HG03097 (cell line): ENCODE measurements at regions not wholly inside any gene's neighbourhood (a gene's known extent, or its start where the extent isn't known, plus 50 kb on each side); places are given as distances from the start of the nearest gene placed in this dataset.

Experiments used
- ATAC-seq: cut with Tn5 transposase; IDR thresholded peaks from one replicate; pipeline ENCODE4 v1.9.1; 2021; ENCODE audit not compliant: unreplicated experiment, low FRiP score

DNA sequence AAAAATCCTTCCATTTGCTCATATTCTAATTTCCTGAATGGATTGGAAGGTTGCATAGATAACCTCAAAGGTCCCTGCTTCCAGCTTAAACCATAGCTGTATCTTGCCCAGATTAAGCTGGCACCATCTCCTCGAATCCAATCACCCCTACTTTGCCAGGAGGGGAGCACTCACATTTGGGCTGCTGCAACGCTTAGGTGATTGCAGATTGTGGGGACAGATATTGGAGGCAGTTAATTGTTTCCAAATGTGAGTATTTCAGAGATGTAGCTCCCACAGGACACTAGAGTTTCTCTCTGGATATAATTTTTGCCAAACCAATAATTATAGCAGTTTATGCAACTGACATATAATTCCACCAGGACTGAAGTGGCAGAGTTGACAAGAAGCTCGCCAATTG, 53.5 kb upstream of the ACSL1 start:
- no peak for ATAC-seq

DNA sequence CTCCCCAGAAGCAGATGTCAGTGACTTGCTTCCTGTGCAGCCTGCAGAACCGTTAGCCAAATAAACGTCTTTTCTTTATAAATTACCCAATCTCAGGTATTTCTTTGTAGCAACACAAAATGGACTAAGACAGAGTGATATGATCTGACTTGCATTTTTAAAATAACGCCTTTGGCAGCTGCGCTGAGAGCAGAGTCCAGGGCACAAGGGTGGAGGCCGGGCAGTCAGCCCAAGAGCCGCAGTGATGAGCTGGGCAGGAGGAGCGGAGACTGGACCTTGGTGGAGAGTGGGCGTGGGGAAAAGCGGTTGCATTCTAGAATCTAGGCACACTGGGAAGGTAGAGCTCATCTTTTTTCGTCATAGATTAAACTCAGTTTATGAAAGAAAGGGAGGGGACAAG, 56.5 kb upstream of the ACSL1 start:
- no peak for ATAC-seq

DNA sequence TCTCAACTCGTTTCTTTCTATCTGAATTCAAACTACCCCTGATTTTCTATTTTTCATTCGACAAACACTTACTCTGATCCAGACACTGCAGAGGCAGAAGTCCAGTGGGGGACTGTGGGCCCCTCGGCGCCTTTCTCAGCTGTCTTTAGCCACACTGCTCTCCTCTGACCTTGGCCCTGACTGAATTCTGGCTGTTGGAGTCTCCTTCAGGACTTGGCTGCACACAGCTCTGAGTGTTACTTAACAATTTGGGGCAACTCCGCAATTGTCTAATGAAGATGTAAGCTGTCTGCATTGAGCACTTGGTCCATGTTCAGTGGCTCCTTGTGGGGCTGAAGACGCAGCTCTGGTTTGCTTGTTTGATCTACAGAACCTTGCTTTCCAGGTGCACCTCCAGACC, 57.3 kb upstream of the ACSL1 start:
- no peak for ATAC-seq

DNA sequence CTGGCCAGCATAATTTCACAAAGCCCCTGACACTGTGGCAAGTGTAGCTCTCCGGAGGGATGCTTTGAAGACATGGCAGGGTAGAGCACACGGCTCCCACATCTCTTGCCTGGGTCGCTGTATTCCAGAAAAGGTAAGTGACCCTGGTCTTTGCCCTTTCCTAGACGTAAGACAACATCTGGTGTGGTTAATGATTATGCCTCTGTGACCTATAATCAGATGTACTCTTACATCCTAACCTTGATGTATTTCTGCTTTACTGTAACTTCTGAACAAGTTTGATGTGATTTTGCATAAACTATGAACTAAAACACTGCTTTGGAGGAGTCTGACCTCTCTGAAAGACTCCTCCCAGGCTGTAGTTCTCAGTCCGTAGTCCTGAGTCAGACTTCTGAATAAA, 59.1 kb upstream of the ACSL1 start:
- ATAC-seq = no peak

DNA sequence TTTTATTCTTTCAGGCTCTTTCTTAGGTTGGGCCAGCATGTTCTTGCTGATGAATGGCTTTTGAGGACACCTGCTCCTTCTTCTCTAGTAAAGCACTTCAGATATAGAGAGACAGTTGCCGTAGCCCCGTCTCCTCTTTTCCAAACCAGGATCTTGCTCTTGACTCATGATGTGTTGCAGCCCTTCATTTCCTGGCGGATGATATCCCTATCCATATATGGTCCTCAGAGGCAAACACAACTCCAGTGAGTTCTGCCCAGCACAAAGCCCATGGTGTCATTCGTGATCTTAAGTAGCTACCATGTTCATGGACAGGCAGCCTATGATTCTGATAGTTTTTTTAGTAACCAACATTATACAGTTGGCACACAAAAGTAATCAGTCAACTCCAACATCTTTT, 59.8 kb upstream of the ACSL1 start:
- ATAC-seq = no peak

DNA sequence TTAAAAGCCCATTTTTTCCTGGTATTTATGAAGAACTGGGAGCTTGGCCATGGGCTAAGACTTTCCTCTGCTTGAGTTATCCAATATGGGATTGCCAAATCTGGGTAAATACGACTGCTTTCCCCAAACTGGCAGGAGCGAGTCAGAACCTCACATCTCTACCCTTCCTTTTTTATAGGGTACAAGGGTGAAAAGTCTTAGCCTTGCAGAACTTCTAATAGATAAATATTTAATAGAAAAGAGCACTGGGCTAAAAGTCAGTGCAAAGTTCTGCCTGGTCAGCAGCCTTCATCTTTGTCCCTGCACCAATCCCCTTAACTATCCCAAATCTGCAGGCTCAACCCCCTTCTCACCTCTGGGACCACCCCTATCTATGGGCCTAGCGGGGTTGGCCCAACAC, 61.6 kb upstream of the ACSL1 start:
- ATAC-seq = no peak

DNA sequence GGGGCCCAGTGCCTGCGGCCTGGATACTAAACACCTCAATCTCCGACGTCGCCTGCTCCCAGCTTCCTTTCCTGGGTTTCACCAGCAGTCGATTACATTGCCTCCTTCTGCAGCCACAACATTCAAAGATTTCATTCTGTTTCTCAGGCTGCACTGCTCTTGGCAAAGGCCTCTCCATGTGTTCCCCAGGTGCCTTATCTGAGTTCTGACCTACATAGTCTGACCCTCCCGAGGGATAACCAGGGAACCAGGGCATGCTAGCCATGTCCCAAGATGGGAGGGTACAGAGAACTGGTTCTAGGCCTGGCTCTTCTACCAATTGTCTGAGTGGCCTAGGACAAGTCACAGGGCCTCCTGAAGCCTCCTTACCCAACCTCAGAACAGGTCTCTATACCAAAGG, 62.2 kb upstream of the ACSL1 start:
- ATAC-seq = no peak

DNA sequence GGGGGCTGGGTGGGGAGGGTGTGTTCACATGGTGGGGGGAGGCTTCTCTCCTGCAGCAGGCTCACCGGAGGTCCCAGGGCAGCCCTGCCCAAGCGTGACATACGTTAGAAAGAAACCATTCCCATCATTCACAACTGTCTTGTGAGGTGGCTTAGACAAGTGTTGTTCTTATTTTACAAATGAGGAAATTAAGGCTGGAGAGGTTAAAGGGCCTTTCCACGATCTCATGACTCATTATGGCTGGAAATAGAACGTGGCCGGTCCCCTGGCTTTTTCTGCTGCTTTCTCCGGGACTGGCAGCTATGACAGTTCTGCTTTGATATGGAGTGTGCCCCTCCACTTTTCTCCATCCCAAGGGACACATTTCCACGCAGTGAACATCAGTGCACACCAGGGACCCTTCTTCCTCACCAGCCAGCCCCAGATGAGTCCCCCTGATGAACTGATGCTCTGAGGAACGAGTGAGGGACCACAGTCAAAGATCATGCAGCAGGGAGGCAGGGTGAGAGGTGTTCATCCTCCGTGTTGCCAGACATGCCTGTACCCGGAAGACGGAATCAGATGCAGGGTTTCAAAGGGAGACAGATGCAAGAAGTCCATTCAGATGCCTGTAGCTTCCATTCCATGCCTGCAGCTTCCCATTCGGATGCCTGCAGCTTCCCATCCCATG, 64.0 kb upstream of the ACSL1 start:
- no peak for ATAC-seq

DNA sequence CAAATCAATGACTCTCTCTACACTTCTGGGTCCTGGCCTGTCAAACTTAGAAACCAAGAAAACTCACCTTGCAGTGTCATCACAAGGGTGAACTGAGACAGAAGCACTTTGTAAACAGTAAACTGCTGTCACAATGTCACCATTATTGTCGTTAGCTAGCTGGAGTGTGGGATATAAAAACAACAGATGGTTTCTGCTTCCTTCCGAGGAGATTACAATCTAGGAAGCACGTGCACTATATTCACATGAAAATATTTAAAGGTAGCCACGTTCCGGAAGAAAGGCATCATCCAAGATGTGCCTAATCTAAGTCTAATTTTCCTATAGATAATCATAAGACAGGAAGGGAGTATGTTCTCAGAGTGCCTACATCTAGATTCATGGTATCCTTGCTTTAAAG, 64.7 kb upstream of the ACSL1 start:
- ATAC-seq = no peak

DNA sequence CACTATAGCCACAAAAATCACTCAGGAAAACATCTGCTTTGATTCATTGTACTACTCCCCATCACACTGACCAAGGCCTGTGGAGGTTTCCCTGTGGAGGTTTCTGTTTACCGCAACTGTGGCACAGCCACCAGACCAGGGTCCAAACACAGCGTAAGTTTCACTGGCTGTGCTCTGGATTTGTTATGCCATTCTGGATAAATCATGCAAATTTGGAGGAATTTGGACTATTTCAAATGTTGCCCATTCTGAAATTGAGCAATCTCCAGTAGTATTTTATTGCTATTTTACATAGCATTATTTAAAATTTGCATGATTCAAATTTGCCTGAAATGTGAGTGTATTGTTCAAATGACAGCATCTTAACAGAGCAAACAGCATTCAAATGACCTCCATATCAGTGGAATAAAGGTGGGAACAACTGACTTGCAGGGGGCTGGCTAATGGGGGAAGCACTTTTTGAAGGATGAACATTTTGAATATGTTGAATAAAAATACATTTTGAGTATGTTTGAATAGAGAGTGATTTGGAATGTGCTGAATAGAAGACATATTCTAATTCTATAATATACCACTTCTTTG, 66.1 kb upstream of the ACSL1 start:
- no peak for ATAC-seq

DNA sequence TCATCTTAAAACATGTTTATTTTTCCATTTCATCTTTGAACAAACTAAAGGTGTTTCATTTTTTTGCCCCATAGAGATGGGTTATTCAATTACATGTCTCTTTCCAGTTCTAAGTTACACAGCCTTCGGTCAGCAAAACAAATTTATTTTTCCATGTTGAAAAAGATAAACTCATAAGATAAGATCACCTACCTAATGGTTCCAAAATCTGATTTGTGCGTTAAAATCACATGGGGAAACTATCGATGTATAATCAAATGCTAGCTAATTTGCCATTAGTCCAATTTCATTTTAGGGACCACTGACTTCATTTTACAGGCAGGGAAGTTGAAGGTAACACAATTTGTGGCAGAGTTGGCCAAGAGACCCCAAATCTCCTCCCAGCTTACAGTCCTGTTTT, 67.2 kb upstream of the ACSL1 start:
- no peak for ATAC-seq

DNA sequence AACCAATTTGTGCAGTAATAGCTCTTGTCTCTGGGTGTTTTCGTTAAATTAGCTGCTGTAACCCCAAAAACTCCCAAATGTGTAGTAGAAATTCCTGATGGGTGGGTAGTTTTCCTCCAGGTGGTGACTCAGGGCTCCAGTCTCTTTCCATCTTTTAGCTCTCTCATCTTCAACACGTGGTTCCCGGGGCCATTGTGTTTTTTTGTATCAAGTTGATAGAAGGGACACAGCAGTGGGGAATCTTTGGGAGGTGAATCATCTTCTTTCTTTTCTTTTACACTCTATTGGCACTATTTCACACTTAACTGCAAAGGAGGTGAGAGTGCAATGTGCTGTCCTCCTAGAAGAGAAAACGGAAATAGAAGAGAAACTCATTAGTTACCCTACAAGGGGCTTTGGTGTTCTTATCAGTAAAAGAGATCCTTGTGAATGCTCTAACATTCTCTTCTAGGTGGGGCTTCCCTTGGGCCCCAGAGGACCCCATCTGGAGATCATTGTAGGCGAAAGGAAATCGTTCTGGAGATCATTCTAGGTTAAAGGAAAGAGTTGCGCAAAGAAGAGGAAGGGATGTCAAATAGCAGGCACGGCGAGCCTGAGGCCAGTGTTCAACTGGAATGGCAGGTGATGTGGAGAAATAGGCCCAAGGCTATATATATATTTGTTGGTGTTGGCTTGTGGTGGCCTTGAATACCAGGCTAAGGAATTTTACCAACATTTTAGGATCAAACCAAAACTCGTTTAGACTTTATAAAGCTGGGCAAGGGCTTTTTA, 68.2 kb upstream of the ACSL1 start:
- ATAC-seq = no peak

DNA sequence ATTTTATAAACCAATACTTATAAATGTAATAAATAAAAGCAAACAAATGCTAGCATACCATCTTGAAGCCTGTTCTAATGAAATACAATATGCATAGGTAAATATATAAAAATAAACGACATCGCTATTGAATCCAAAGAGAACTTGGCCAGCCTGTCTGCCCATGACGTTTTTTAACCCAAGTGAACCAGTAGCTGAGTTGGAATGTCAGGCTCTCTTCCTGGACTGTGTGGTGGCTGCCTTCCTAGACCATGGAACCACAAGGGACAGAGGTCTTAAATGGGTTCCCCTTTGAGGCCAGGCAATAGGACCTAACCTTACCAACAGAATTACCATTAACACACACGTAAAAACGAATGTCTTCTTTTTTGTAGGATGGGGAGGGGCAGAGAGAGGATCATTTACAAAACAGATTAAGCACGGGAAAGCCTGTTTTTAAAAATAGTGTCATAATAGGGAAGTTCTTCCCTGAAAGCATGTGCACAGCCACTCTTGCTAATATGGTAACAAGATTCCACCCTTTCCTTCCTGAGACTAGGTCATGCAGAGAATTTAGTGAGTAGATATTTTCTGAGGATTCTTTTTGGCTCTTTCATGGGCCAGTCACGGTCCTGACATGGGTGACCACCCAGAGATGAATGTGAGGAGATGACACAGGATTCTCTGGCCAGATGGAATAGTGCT, 69.4 kb upstream of the ACSL1 start:
- ATAC-seq = no peak

DNA sequence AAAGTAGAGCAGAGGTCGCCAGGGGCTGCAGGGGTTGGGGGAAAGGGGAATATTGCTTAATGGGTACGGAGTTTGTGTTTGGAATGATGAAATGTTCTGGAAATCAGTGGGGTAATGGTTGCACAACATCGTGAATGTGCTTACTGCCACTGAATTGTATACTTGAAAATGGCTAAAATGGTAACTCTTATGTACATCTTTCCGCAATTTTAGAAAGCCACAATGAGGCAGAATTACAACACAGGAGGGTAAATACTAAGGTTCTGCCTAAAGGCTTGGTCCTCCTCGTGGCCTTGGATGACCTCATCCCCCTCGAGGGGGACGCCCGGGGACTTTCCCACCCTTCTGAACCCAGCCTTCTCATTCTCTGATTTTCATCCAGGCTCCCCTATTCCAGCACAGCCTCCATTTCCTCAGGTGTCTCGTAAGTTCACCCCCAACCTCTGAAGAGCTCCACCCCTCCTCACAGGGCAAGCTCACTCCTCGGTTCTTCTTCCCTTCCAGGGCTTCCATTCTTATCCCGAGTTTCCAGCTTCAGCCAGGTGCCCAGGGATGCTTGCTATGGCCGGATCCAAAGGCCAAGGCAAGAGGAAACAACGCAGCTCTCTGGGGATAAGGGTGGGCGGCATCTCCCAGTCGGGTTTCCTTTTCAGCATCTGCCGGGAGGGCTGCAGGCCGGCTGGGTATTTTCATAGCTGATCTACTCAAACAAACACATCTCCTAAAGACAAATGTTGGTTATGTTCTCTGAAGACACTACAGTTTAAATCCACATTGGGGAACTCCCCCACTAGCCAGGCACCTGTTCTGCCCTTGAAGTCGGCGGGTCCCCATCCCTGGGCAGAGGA, 71.3 kb upstream of the ACSL1 start:
- peak; percentile 52 for ATAC-seq

DNA sequence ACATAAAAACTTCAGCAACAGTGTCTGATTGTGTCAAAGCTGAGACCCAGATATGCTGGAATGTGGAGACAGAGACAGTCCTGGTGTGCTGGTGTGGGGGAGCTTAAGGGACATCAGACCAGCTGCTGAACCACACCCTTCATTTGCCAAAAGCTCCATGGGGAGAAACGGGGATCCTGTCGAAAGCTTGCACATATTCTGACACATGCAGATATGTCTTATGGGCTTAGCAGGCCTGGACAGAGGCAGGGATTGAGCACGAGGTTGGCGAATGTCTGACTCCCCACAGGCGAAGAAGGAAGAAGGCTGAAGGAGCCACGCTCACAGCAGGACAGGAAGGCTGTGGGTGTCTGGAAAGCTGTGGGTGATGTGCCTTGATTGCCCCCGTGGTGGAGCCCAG, 72.1 kb upstream of the ACSL1 start:
- ATAC-seq = no peak

DNA sequence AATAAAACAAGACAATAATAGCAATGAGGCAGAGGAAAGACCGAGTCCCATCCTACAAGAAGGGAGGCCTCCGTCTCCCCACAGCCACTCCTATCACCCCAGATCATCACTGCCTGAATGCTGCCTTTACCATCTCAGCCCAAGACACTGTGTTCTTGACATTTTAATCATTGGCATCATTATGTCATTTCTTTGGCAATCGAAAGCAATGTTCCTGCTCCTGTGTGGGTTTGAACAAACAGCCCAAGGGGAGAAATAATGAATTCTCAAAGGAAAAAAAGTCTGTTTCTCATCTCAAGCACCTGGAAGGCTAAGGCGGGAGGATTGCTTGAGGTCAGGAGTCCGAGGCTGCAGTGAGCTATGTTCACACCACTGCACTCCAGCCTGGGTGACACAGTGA, 73.0 kb upstream of the ACSL1 start:
- no peak for ATAC-seq

DNA sequence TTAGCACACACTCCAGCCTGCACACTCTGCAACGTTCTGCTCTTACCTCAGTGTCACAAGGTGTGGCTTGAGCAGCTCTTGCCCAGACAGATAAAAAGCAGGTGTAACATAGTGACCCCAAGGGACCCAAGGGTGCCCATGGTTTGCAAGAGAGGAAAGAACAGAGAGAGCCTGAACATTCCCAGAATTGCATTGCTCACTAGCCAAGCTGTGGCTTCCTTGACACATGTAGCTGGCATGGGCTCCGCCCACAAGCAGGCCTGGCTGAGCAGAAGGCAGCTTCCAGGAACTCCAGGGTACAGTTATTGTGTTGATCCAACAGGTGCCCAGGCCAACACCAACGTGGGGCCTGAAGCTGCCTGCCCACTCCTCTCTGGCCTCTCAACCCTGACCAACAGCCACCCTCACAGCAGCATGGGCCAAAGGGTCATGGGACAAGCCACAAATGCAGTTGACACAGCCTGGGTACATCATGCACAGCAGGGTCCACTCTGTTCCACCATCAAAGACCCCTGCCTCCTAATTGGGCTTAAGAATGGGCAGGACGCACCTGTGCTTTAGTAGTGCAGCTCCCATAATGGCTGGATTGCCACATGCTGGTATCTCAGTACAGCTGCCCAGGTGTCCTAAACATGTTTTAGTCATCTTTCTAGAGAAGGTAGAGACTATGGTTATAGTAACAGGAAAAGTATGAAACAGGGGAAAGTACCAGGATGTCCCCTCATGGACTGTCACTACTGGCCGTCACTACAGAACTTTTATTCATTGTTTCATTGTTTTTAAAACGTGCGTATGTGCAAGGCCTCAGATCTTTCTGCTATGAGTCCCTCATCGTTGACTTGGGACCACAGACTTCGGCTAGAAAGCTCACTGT, 73.7 kb upstream of the ACSL1 start:
- ATAC-seq = no peak

DNA sequence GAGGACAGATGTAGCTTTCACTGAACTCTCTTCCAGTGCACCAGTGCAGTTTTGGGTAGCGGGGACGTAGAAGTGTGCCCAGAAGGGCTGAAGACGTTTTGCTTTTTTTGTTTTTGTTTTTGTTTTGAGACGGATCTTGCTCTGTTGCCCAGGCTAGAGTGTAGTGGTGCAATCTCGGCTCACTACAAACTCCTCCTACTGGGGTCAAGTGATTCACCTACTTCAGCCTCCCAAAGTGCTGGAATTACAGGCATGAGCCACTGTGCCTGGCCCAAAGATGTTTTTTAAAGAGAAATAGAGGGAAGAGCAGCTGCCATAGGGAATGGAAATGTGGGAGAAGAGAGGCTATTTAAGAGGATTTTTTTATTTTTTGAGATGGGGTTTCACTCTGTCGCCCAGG, 74.4 kb upstream of the ACSL1 start:
- ATAC-seq = no peak

DNA sequence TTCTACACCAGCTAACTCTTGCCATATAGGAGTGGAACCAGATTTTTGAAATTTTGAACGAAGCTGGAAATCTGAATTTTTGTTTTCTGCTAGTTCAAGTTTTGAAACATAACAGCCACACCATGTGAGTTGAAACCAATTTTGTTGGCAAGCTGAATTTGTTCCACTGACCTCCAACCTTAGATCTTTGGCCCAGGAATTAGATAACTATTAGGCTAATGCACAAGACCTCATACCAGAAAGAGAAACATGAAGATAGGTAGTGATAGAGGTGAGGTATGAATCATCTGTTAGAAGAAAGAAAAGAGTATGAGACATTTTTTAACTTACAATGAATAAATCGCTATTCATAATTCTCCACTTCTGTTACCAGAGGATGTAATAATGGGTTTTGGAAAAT, 76.8 kb upstream of the ACSL1 start:
- ATAC-seq = no peak
